ENCODE measurements at regions not wholly inside any gene's neighbourhood (a gene's known extent, or its start where the extent isn't known, plus 50 kb on each side); places are given as distances from the start of the nearest gene placed in this dataset.

GRCh38 chrX:57848857-57849256 lies 61.4 kb downstream of the ZXDA start:
- no peak for DNase-seq

DNA sequence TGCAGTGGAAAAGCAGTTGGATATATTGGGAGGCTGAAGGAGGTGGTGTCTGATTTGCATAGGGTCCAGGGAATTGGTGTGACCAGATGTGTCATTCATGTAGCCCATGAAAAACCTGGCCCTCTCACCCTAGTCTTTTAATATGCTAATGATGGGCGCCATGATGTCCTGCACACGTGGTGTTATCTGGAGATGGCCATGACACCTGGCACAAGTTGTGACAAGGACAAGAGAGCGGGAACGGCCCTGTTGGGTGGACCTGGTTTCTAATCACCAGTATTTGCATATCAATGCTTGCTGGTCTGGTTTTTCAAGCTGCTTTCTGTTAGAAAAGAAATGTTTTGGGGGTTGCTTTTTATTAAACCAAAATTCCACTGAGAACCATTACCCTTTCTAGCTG lies 87.4 kb downstream of the ZXDA start:
- DNase-seq = peak; percentile 31

DNA sequence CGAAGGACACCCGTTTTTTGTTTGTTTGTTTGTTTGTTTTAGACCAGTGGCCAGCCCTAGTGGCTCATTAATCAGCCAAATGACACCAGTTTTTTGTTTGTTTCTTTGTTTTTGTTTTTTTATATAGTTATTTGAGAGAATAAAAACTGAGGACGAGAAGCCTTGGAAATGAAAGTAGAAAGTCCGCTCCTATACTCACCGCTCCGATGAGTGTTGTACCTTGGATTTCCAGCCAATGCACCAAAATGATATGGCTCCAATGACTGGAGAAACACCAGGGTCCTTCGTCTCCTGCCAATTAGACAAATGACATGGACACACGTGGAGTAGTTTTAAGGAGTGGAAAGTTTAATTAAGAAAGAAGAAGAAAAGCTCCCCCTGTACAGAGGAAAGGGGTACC lies 87.9 kb downstream of the ZXDA start:
- DNase-seq = no peak

GRCh38 chrX:57821703-57822387 lies 88.4 kb downstream of the ZXDA start:
- DNase-seq = peak; percentile 63

DNA sequence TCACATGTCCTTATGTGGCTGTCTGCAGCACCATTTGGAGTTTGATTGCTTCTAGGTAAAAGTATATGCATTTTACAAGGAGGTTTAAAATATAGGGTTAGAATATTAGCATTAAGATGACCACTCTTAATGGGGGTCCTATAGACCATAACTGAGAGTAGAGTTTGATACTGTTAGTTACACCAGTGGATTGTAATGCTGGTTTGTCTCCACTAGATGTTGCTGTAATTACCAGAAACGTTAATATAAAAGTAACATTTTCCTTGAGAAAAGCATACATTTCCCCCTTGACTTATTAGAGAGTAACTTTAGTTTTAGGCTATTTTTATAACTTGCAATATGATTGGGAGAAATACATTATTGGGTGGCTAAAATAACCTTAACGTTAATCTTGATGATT lies 93.0 kb downstream of the ZXDA start:
- DNase-seq = no peak

DNA sequence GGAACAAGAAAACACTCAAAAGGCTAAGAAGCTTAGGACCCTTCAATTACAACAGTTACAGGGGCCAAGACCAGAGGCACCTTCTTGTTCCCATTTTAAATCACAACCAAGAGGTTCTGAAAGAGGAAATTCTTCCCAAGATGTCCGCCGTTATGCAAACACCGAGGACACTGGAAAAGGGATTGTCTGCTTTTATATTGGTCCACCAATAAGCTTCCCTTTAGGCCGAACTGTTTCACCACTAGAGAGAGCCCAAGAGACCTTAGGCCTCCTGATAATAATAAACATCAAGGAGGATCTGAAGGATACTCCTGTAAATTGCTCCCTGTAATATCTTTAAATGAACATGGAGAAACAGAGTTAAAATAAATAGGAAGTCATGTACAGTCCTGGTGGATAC lies 92.6 kb upstream of the NLRP2B start:
- no peak for DNase-seq

DNA sequence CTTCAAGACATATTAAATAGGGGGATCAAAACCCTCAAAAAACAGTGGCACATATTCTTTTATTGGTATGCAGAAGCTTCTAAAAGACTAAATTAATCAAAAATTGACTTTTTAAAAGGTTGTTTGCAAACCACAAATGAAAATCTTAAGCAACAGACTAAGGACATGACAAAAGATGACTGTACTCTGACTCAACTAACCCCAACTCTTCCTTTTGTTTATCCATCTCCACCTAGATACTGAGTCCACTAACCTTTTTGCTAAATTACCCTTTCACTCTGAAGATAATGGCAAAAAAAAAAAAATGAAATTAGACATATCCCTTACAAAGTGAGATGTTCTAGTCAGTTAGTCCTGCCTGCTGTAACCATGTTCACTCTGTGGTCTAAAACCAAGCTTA lies 91.6 kb upstream of the NLRP2B start:
- no peak for DNase-seq

DNA sequence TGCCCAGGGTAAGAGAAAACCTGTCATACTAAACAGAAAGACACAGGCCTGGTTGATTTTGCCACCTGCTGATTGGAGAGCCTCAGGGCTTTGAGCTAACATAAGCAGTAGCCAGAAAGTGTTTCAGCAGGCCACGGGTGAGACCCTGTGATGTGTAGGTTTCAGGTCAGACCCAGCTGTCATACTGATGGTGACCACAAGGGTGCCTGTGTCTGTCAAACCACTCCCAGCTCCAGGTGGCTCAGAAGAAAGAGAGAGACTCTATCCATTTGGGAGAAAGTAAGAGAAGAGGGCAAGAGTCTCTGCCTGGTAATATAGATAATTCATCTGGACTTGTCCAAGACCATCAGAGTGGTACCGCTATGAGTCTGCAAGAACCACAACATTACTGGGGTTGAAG lies 72.8 kb upstream of the NLRP2B start:
- no peak for DNase-seq

- no peak for DNase-seq
Observed at GRCh38 chrX:57741107-57741506, 61.0 kb upstream of the NLRP2B start.

- DNase-seq = no peak
Observed at GRCh38 chrX:57737881-57738280, 57.8 kb upstream of the NLRP2B start.

Data from NCI-H1105 treated with DMSO at 0.1 percent for 48 hours (cell line).